SU-DHL-6 (cell line): ENCODE measurements at regions not wholly inside any gene's neighbourhood (a gene's known extent, or its start where the extent isn't known, plus 50 kb on each side); places are given as distances from the start of the nearest gene placed in this dataset.

ENCODE experiments used
- CTCF ChIP-seq: fragments of 200-600 bp; sonication (generic); IDR thresholded peaks from one replicate; pipeline ENCODE4 v1.5.1; 2017; ENCODE audit warnings: antibody characterized with exemption, mild to moderate bottlenecking, low read length, moderate library complexity; ENCODE audit not compliant: insufficient read depth, poor library complexity, severe bottlenecking
- EZH2phosphoT487 ChIP-seq: fragments of 200-600 bp; sonication (generic), shearing (Covaris generic); conservative IDR thresholded peaks from 2 replicates; pipeline ENCODE4 v1.6.1; 2018; ENCODE audit warnings: mild to moderate bottlenecking, antibody characterized with exemption, low read length, moderate library complexity, mixed read lengths

GRCh38 chr14:87617079-87617478, 375.9 kb downstream of the GALC start:
- TF ChIP-seq CTCF, result no peak
- TF ChIP-seq EZH2phosphoT487, result no peak
